HG03064 (cell line): ENCODE measurements at regions not wholly inside any gene's neighbourhood (a gene's known extent, or its start where the extent isn't known, plus 50 kb on each side); places are given as distances from the start of the nearest gene placed in this dataset.

Source experiments
- ATAC-seq: cut with Tn5 transposase; IDR thresholded peaks from one replicate; pipeline ENCODE4 v1.9.1; 2021; ENCODE audit warnings: low read depth; ENCODE audit not compliant: unreplicated experiment

GRCh38 chr17:79150035-79150733, 75.6 kb downstream of the ENGASE start:
- no peak for ATAC-seq

GRCh38 chr17:79148584-79148983, 74.0 kb downstream of the ENGASE start:
- no peak for ATAC-seq

- no peak for ATAC-seq
These were observed 73.3 kb downstream of the ENGASE start for GRCh38 chr17:79147746-79148506.

- ATAC-seq, result no peak
These were observed 71.9 kb downstream of the ENGASE start for GRCh38 chr17:79146562-79146961.

GRCh38 chr17:79145548-79145947, 70.9 kb downstream of the ENGASE start:
- no peak for ATAC-seq

GRCh38 chr17:79144133-79144532, 69.5 kb downstream of the ENGASE start:
- ATAC-seq, result no peak

- no peak for ATAC-seq
These were observed 67.8 kb downstream of the ENGASE start for GRCh38 chr17:79142375-79142774.

- ATAC-seq, result no peak
These were observed 67.1 kb downstream of the ENGASE start for GRCh38 chr17:79141578-79142355.

- ATAC-seq, result no peak
These were observed 64.2 kb downstream of the ENGASE start for GRCh38 chr17:79138826-79139225.

GRCh38 chr17:79137789-79138165, 63.2 kb downstream of the ENGASE start:
- ATAC-seq, result no peak

GRCh38 chr17:79137015-79137788, 62.6 kb downstream of the ENGASE start:
- ATAC-seq, result no peak

- ATAC-seq, result no peak
These were observed 62.0 kb downstream of the ENGASE start for GRCh38 chr17:79136596-79136995.
